IPS DF 4.7 (cell line): ENCODE measurements at regions not wholly inside any gene's neighbourhood (a gene's known extent, or its start where the extent isn't known, plus 50 kb on each side); places are given as distances from the start of the nearest gene placed in this dataset.
A peak's percentile ranks its signal among the peaks of the same experiment; 100 is the strongest.

Experiments used
- DNase-seq: peaks from one replicate; pipeline ENCODE4 v3.0.0-alpha.2; 2013; ENCODE audit warnings: low spot score; ENCODE audit errors: extremely low read depth

- DNase-seq: no peak
These were observed 705.5 kb downstream of the CDH11 start for GRCh38 chr16:64416216-64417005.

- no peak for DNase-seq
These were observed 709.1 kb downstream of the CDH11 start for GRCh38 chr16:64412578-64413280.

- DNase-seq: no peak
These were observed 711.6 kb downstream of the CDH11 start for GRCh38 chr16:64410306-64410705.

- DNase-seq: no peak
These were observed 712.1 kb downstream of the CDH11 start for GRCh38 chr16:64409783-64410210.

- peak; percentile 3 for DNase-seq
These were observed 713.2 kb downstream of the CDH11 start for GRCh38 chr16:64408699-64409098.

- DNase-seq: no peak
These were observed 715.1 kb downstream of the CDH11 start for GRCh38 chr16:64406770-64407181.

- DNase-seq: no peak
These were observed 718.5 kb downstream of the CDH11 start for GRCh38 chr16:64403352-64403751.

GRCh38 chr16:64398793-64399192 is 723.1 kb downstream of the CDH11 start:
- DNase-seq: no peak

GRCh38 chr16:64397945-64398508 is 723.8 kb downstream of the CDH11 start:
- no peak for DNase-seq

GRCh38 chr16:64397042-64397441 is 724.8 kb downstream of the CDH11 start:
- DNase-seq: no peak

- no peak for DNase-seq
These were observed 727.8 kb downstream of the CDH11 start for GRCh38 chr16:64394061-64394460.

- DNase-seq: no peak
These were observed 729.4 kb downstream of the CDH11 start for GRCh38 chr16:64392456-64392855.

- no peak for DNase-seq
These were observed 730.7 kb downstream of the CDH11 start for GRCh38 chr16:64391063-64391600.

- DNase-seq: no peak
These were observed 731.8 kb downstream of the CDH11 start for GRCh38 chr16:64390102-64390501.

- DNase-seq: no peak
These were observed 737.2 kb downstream of the CDH11 start for GRCh38 chr16:64384636-64385035.

GRCh38 chr16:64381979-64382378 is 739.9 kb downstream of the CDH11 start:
- no peak for DNase-seq

GRCh38 chr16:64380751-64381150 is 741.1 kb downstream of the CDH11 start:
- DNase-seq: peak; percentile 3

GRCh38 chr16:64375391-64375980 is 746.4 kb downstream of the CDH11 start:
- DNase-seq: no peak

- no peak for DNase-seq
These were observed 751.8 kb downstream of the CDH11 start for GRCh38 chr16:64370112-64370511.

GRCh38 chr16:64365448-64365931 is 756.4 kb downstream of the CDH11 start:
- DNase-seq: no peak

GRCh38 chr16:64364894-64365293 is 757.0 kb downstream of the CDH11 start:
- DNase-seq: no peak

- no peak for DNase-seq
These were observed 757.4 kb downstream of the CDH11 start for GRCh38 chr16:64364416-64364815.
